GM12878 (cell line): ENCODE measurements at regions not wholly inside any gene's neighbourhood (a gene's known extent, or its start where the extent isn't known, plus 50 kb on each side); places are given as distances from the start of the nearest gene placed in this dataset.

Experiments used
- ATAC-seq: fragments of 200-7000 bp; cut with Tn5 transposase; 3 replicates; pipeline ENCODE4 v1.9.1; 2020; ENCODE audit warnings: mild to moderate bottlenecking, moderate library complexity
- BruUV-seq: library from RNA; stranded (reverse); fragments of 400-500 nt; replicated peaks from 2 replicates; lab custom pipeline; 2021; lab: Mats Ljungman, UMichigan
- CTCF ChIA-PET: fragments of 300-600 bp; sonication (Branson Sonifier 250); formaldehyde crosslinking; extraction: SDS; loops from one replicate; lab custom pipeline; 2021; ENCODE audit warnings: inconsistent platforms; lab: Yijun Ruan, JAX
- POLR2A ChIA-PET: fragments of 350-600 bp; formaldehyde crosslinking; extraction: SDS; loops from one replicate; lab custom pipeline; 2021; ENCODE audit warnings: inconsistent platforms; lab: Charles Lee
- RAD21 ChIA-PET: fragments of 300-600 bp; sonication (Branson Sonifier 250); formaldehyde crosslinking; loops from one replicate; lab custom pipeline; 2023; ENCODE audit warnings: antibody characterized with exemption; ENCODE audit not compliant: unreplicated experiment; lab: Charles Lee
- SMC1A ChIA-PET: fragments of 300-600 bp; sonication (Branson Sonifier 250); formaldehyde crosslinking; loops from one replicate; lab custom pipeline; 2023; ENCODE audit not compliant: unreplicated experiment, uncharacterized antibody; lab: Charles Lee
- DNase-seq: peaks from one replicate; pipeline ENCODE4 v3.0.0-alpha.2; 2011; ENCODE audit warnings: low read depth, low spot score
- FAIRE-seq: peaks from 3 replicates; lab custom pipeline; 2011; peaks lifted over from hg19 to GRCh38; lab: Jason Lieb, UNC
- H2AFZ ChIP-seq: 2 replicates; pipeline ENCODE4 v1.6.0; 2011; ENCODE audit warnings: low read depth, low read length, control low read depth; ENCODE audit not compliant: control insufficient read depth
- H3K27ac ChIP-seq: 2 replicates; pipeline ENCODE4 v1.5.1; 2011; ENCODE audit warnings: control low read depth; ENCODE audit not compliant: control insufficient read depth, insufficient read depth
- H3K27me3 ChIP-seq, 2 experiments: replicated peaks in 1 of 2; 2 replicates each; pipeline versions ENCODE4 v1.6.0 to v1.6.1; 2011; ENCODE audit warnings: low read length in 1 of 2; ENCODE audit not compliant: control insufficient read depth in 2 of 2, insufficient read depth in 2 of 2
- H3K36me3 ChIP-seq, 2 experiments: 2 replicates each; pipeline ENCODE4 v1.5.1; 2011; ENCODE audit warnings: low read length in 1 of 2; ENCODE audit not compliant: control insufficient read depth in 2 of 2, insufficient read depth in 2 of 2
- H3K4me1 ChIP-seq: 2 replicates; pipeline ENCODE4 v1.6.1; 2011; ENCODE audit warnings: mild to moderate bottlenecking, low read length, moderate library complexity, mixed read lengths; ENCODE audit not compliant: control insufficient read depth, insufficient read depth
- H3K4me2 ChIP-seq: 2 replicates; pipeline ENCODE4 v1.6.0; 2011; ENCODE audit warnings: control low read depth; ENCODE audit not compliant: control insufficient read depth, insufficient read depth
- H3K4me3 ChIP-seq: fragments of 200-600 bp; sonication (generic); 2 replicates; pipeline ENCODE4 v1.5.1; 2016
- H3K79me2 ChIP-seq: 2 replicates; pipeline ENCODE4 v1.6.0; 2011; ENCODE audit warnings: low read length; ENCODE audit not compliant: control insufficient read depth, insufficient read depth
- H3K9ac ChIP-seq: 2 replicates; pipeline ENCODE4 v1.8.0; 2011; ENCODE audit warnings: low read length, control low read depth, mixed read lengths; ENCODE audit not compliant: control insufficient read depth, insufficient read depth
- H3K9me3 ChIP-seq: replicated peaks from 3 replicates; pipeline ENCODE4 v1.5.1; 2011; ENCODE audit warnings: mild to moderate bottlenecking, low read length; ENCODE audit not compliant: control insufficient read depth, insufficient read depth
- H4K20me1 ChIP-seq: 2 replicates; pipeline ENCODE4 v1.6.0; 2011; ENCODE audit not compliant: control insufficient read depth, insufficient read depth
- NKRF ChIP-seq: fragments of 450-650 bp; conservative IDR thresholded peaks from 2 replicates; pipeline ENCODE4 v1.6.1; 2017; ENCODE audit warnings: mild to moderate bottlenecking, moderate library complexity
- NRF1 ChIP-seq: conservative IDR thresholded peaks from 2 replicates; pipeline ENCODE4 v1.6.1; 2011; ENCODE audit warnings: mild to moderate bottlenecking, low read depth, low read length, improper control_type of control experiment
- PBX3 ChIP-seq: IDR thresholded peaks from 2 replicates; pipeline ENCODE4 v1.6.1; 2011; ENCODE audit warnings: mild to moderate bottlenecking, low read depth, low read length, moderate library complexity; ENCODE audit not compliant: insufficient replicate concordance
- POLR2AphosphoS5 ChIP-seq: IDR thresholded peaks from 2 replicates; pipeline ENCODE4 v1.6.1; 2011; ENCODE audit warnings: mild to moderate bottlenecking, low read length, inconsistent platforms
- RAD21 ChIP-seq: IDR thresholded peaks from 2 replicates; pipeline ENCODE4 v1.6.1; 2011; ENCODE audit warnings: mild to moderate bottlenecking, low read depth, low read length, moderate library complexity; ENCODE audit not compliant: insufficient read depth
- RBBP5 ChIP-seq: fragments of 200-600 bp; sonication (generic); conservative IDR thresholded peaks from 2 replicates; pipeline ENCODE4 v1.6.1; 2016
- RELA ChIP-seq: fragments of 450-650 bp; IDR thresholded peaks from 2 replicates; pipeline ENCODE4 v1.8.0; 2014; ENCODE audit warnings: borderline replicate concordance; ENCODE audit not compliant: partially characterized antibody
- SIN3A ChIP-seq: IDR thresholded peaks from 2 replicates; pipeline ENCODE4 v1.6.1; 2012; ENCODE audit warnings: low read depth, low read length, improper control_type of control experiment
- STAT3 ChIP-seq: IDR thresholded peaks from 2 replicates; pipeline ENCODE4 v1.6.1; 2011; ENCODE audit warnings: low read depth, low read length, improper control_type of control experiment
- SUPT20H ChIP-seq: IDR thresholded peaks from 2 replicates; pipeline ENCODE4 v1.6.1; 2011; ENCODE audit warnings: low read depth, mild to moderate bottlenecking, low read length, moderate library complexity, borderline replicate concordance; ENCODE audit not compliant: control insufficient read depth
- TCF12 ChIP-seq: IDR thresholded peaks from 2 replicates; pipeline ENCODE4 v1.6.1; 2011; ENCODE audit warnings: low read depth, mild to moderate bottlenecking, low read length
- WRNIP1 ChIP-seq: IDR thresholded peaks from 2 replicates; pipeline ENCODE4 v1.6.1; 2011; ENCODE audit warnings: low read depth, low read length, improper control_type of control experiment, borderline replicate concordance
- YY1 ChIP-seq: IDR thresholded peaks from 2 replicates; pipeline ENCODE4 v1.6.1; 2011; ENCODE audit warnings: low read depth, mild to moderate bottlenecking, low read length
- ZBTB11 ChIP-seq: fragments of 450-650 bp; formaldehyde crosslinking; IDR thresholded peaks from 2 replicates; pipeline ENCODE4 v1.5.0; 2022; ENCODE audit warnings: mild to moderate bottlenecking, missing genetic modification characterization
- ZNF207 ChIP-seq: fragments of 450-650 bp; IDR thresholded peaks from 2 replicates; pipeline ENCODE4 v1.6.1; 2014; ENCODE audit warnings: antibody characterized with exemption, mild to moderate bottlenecking, borderline replicate concordance
- ZNF24 ChIP-seq: fragments of 450-650 bp; IDR thresholded peaks from 2 replicates; pipeline ENCODE4 v1.6.1; 2017; ENCODE audit warnings: antibody characterized with exemption, mild to moderate bottlenecking
- ZSCAN29 ChIP-seq: fragments of 450-650 bp; IDR thresholded peaks from 2 replicates; pipeline ENCODE4 v1.6.1; 2017; ENCODE audit warnings: mild to moderate bottlenecking, moderate library complexity
- WGBS: methylation state at CpG from one replicate; pipeline ENCODE4 v1.1.6; 2016; ENCODE audit warnings: low lambda C conversion rate; ENCODE audit not compliant: insufficient replicate concordance, insufficient coverage; ENCODE audit errors: missing lambda C conversion rate; 5-methylcytosine and 5-hydroxymethylcytosine counted together
- in situ Hi-C: fragments of 300-500 bp; cut with MboI; formaldehyde crosslinking; loops from 9 replicates; pipeline ENCODE4 v1.14.3; 2018; ENCODE audit warnings: mixed read lengths
- intact Hi-C: fragments of 100-400 bp; cut with micrococcal nuclease; formaldehyde crosslinking; loops from one replicate; pipeline ENCODE4 v1.14.2; 2022; ENCODE audit not compliant: unreplicated experiment

GRCh38 chr4:133683967-133684366, 517.6 kb downstream of the PABPC4L start (continued):
- TF ChIP-seq NRF1: no peak
- no peak for TF ChIP-seq ZNF207
- no peak for TF ChIP-seq YY1
- TF ChIP-seq ZNF24: no peak
- TF ChIP-seq ZBTB11 (CRISPR knock-in tag): no peak
- TF ChIP-seq, all 136 proteins: peak for 0

GRCh38 chr4:133668061-133668851, 519.2 kb downstream of the PCDH10 start:
- 16% methylated on average over 6 of the region's 6 CpGs for WGBS
- no peak overlapping the region for H3K9ac ChIP-seq
- BruUV-seq: no TSS peak
- CTCF ChIA-PET: no interaction called here
- no peak for DNase-seq
- SMC1A ChIA-PET: interaction anchor here (1.0 kb wide), 1 partner anchor 12 kb away, joined by 3 read pairs; no protein-coding TSS in a partner anchor
- TF ChIP-seq RELA: no peak
- TF ChIP-seq ZNF24: no peak
- TF ChIP-seq RBBP5: no peak
- no peak for TF ChIP-seq SUPT20H
- no peak for TF ChIP-seq TCF12
- no peak for TF ChIP-seq WRNIP1
- TF ChIP-seq ZSCAN29: no peak
- no peak for TF ChIP-seq STAT3
- TF ChIP-seq POLR2AphosphoS5: no peak
- no peak for TF ChIP-seq SIN3A
- TF ChIP-seq RAD21: no peak
- no peak for TF ChIP-seq PBX3
- TF ChIP-seq NKRF: no peak
- H3K27me3 ChIP-seq: no peaks in the 10 kb centered on the region
- RAD21 ChIA-PET: no interaction called here
- H3K36me3 ChIP-seq: no peaks in the 10 kb centered on the region
- H2AFZ ChIP-seq: no peak overlapping the region
- H3K9me3 ChIP-seq: no peaks in the 10 kb centered on the region
- H3K79me2 ChIP-seq: no peaks in the 10 kb centered on the region
- H3K27ac ChIP-seq: no peak overlapping the region
- no peak overlapping the region for H3K4me2 ChIP-seq
- H3K4me1 ChIP-seq: no peaks in the 10 kb centered on the region
- no peak; the same call in 2 of the 3 replicates for ATAC-seq
- intact Hi-C loops (no loop called here), in situ Hi-C loops (no loop called here)
- POLR2A ChIA-PET: no interaction called here
- no peak overlapping the region for H3K4me3 ChIP-seq
- no peaks in the 10 kb centered on the region for H4K20me1 ChIP-seq
- no peak for FAIRE-seq
